Right cardiac atrium (tissue), 5 donors: ENCODE measurements at regions not wholly inside any gene's neighbourhood (a gene's known extent, or its start where the extent isn't known, plus 50 kb on each side); places are given as distances from the start of the nearest gene placed in this dataset.

Experiments used
- ATAC-seq, 2 donors: fragments of 200-7000 bp; cut with Tn5 transposase; one replicate each; pipeline versions ENCODE4 v1.8.0 to v1.9.1; 2020; ENCODE audit warnings: moderate library complexity in 2 of 2, mild to moderate bottlenecking in 1 of 2
- DNase-seq, 3 donors: peaks; one replicate each; pipeline ENCODE4 v3.0.0-alpha.2; 2020
- H3K27ac ChIP-seq: one replicate; pipeline ENCODE4 v1.5.1; 2013; ENCODE audit warnings: mild to moderate bottlenecking, low read length, control low read depth, moderate library complexity
- H3K27me3 ChIP-seq: one replicate; pipeline ENCODE4 v1.6.1; 2013; ENCODE audit not compliant: control insufficient read depth, insufficient read depth
- H3K4me1 ChIP-seq: one replicate; pipeline ENCODE4 v1.6.1; 2013; ENCODE audit warnings: low read length; ENCODE audit not compliant: control insufficient read depth, insufficient read depth
- H3K4me3 ChIP-seq: one replicate; pipeline ENCODE4 v1.5.1; 2013; ENCODE audit warnings: low read length, control low read depth
- H3K9me3 ChIP-seq: one replicate; pipeline ENCODE4 v1.6.1; 2013; ENCODE audit warnings: low read length; ENCODE audit not compliant: control insufficient read depth
- WGBS: extraction: QIAGEN DNeasy Blood & Tissue Kit; methylation state at CpG from one replicate; pipeline ENCODE4 v1.1.7; 2013; 5-methylcytosine and 5-hydroxymethylcytosine counted together
- intact Hi-C, 4 donors: fragments of 100-400 bp; cut with DNase I; formaldehyde crosslinking; loops; one replicate each; pipeline versions ENCODE4 v1.11.0 to v1.14.0; 2022 to 2023
- donor health status: healthy with polysubstance abuse.
- donor health status: DM: no; HTN: yes; CAD: no.
- donor health status: DM: no; HTN: no; CAD: no.
- donor health status: DM: no; HTN: yes; CAD: no; lungs with severe emphysema.
- donor health status: DM: yes; HTN: yes; CAD: no.

- Histone ChIP-seq H3K4me1 (no peaks in the 10 kb centered on the region), H3K4me3 (no peak overlapping the region), H3K9me3 (no peaks in the 10 kb centered on the region), H3K27ac (no peak overlapping the region), H3K27me3 (no peaks in the 10 kb centered on the region)
- ATAC-seq = no peak
- no peak for DNase-seq
- intact Hi-C loops = no loop called here
- WGBS = 92% methylated on average over 3 of the region's 3 CpGs
These were observed 451.7 kb upstream of the ARHGEF26 start for GRCh38 chr3:153669527-153669926.

- intact Hi-C loops = no loop called here
- ATAC-seq = no peak
- Histone ChIP-seq H3K27ac (no peak overlapping the region), H3K27me3 (no peaks in the 10 kb centered on the region), H3K4me3 (no peak overlapping the region), H3K9me3 (no peaks in the 10 kb centered on the region), H3K4me1 (no peaks in the 10 kb centered on the region)
- WGBS = 61% methylated on average over 3 of the region's 3 CpGs
- no peak for DNase-seq
These were observed 450.6 kb upstream of the ARHGEF26 start for GRCh38 chr3:153670577-153670976.

- DNase-seq (no peak), ATAC-seq (no peak)
- no peak overlapping the region for H3K27ac ChIP-seq
- H3K9me3 ChIP-seq = no peaks in the 10 kb centered on the region
- no peaks in the 10 kb centered on the region for H3K27me3 ChIP-seq
- H3K4me3 ChIP-seq = no peak overlapping the region
- no peaks in the 10 kb centered on the region for H3K4me1 ChIP-seq
- WGBS = 83% methylated on average over 2 of the region's 2 CpGs
- intact Hi-C loops = no loop called here
These were observed 447.3 kb upstream of the ARHGEF26 start for GRCh38 chr3:153673853-153674252.

- ATAC-seq (no peak), DNase-seq (no peak)
- H3K4me3 ChIP-seq = no peak overlapping the region
- H3K27ac ChIP-seq = no peak overlapping the region
- intact Hi-C loops = no loop called here
- no peaks in the 10 kb centered on the region for H3K4me1 ChIP-seq
- no peaks in the 10 kb centered on the region for H3K9me3 ChIP-seq
- H3K27me3 ChIP-seq = no peaks in the 10 kb centered on the region
These were observed 441.5 kb upstream of the ARHGEF26 start for GRCh38 chr3:153679714-153680113.

GRCh38 chr3:153680526-153680925, 440.7 kb upstream of the ARHGEF26 start:
- Histone ChIP-seq H3K27ac (no peak overlapping the region), H3K4me3 (no peak overlapping the region), H3K4me1 (no peaks in the 10 kb centered on the region), H3K9me3 (no peaks in the 10 kb centered on the region), H3K27me3 (no peaks in the 10 kb centered on the region)
- intact Hi-C loops = no loop called here
- no peak for DNase-seq
- ATAC-seq = no peak
- WGBS = 86% methylated on average over 1 of the region's 1 CpG

GRCh38 chr3:153681057-153681456, 440.1 kb upstream of the ARHGEF26 start:
- intact Hi-C loops = no loop called here
- Histone ChIP-seq H3K4me3 (no peak overlapping the region), H3K27me3 (no peaks in the 10 kb centered on the region), H3K9me3 (no peaks in the 10 kb centered on the region), H3K4me1 (no peaks in the 10 kb centered on the region), H3K27ac (no peak overlapping the region)
- ATAC-seq (no peak), DNase-seq (no peak)
- WGBS = 84% methylated on average over 1 of the region's 1 CpG

GRCh38 chr3:153688301-153689120, 432.7 kb upstream of the ARHGEF26 start:
- DNase-seq (no peak), ATAC-seq (no peak)
- Histone ChIP-seq H3K27ac (no peak overlapping the region), H3K27me3 (no peaks in the 10 kb centered on the region), H3K9me3 (no peaks in the 10 kb centered on the region), H3K4me3 (no peak overlapping the region), H3K4me1 (no peaks in the 10 kb centered on the region)
- intact Hi-C loops = no loop called here
- 82% methylated on average over 3 of the region's 3 CpGs for WGBS

- no peaks in the 10 kb centered on the region for H3K9me3 ChIP-seq
- 83% methylated on average over 3 of the region's 3 CpGs for WGBS
- H3K4me1 ChIP-seq = no peaks in the 10 kb centered on the region
- intact Hi-C loops = no loop called here
- H3K27me3 ChIP-seq = no peaks in the 10 kb centered on the region
- no peak overlapping the region for H3K4me3 ChIP-seq
- no peak for DNase-seq
- no peak overlapping the region for H3K27ac ChIP-seq
- ATAC-seq = no peak
These were observed 428.0 kb upstream of the ARHGEF26 start for GRCh38 chr3:153693207-153693606.

- no peak for ATAC-seq
- intact Hi-C loops = no loop called here
- no peaks in the 10 kb centered on the region for H3K27me3 ChIP-seq
- no peaks in the 10 kb centered on the region for H3K4me1 ChIP-seq
- no peak overlapping the region for H3K4me3 ChIP-seq
- no peak for DNase-seq
- no peak overlapping the region for H3K27ac ChIP-seq
- no peaks in the 10 kb centered on the region for H3K9me3 ChIP-seq
These were observed 419.1 kb upstream of the ARHGEF26 start for GRCh38 chr3:153702106-153702505.

- ATAC-seq = no peak
- intact Hi-C loops = no loop called here
- H3K27me3 ChIP-seq = no peaks in the 10 kb centered on the region
- H3K4me3 ChIP-seq = no peak overlapping the region
- H3K9me3 ChIP-seq = no peaks in the 10 kb centered on the region
- DNase-seq = no peak
- no peak overlapping the region for H3K27ac ChIP-seq
- H3K4me1 ChIP-seq = no peaks in the 10 kb centered on the region
- WGBS = 86% methylated on average over 1 of the region's 1 CpG
These were observed 417.1 kb upstream of the ARHGEF26 start for GRCh38 chr3:153704115-153704514.

GRCh38 chr3:153706706-153707105, 414.5 kb upstream of the ARHGEF26 start:
- no peaks in the 10 kb centered on the region for H3K4me1 ChIP-seq
- WGBS = 63% methylated on average over 1 of the region's 1 CpG
- intact Hi-C loops = no loop called here
- H3K27me3 ChIP-seq = no peaks in the 10 kb centered on the region
- no peak overlapping the region for H3K27ac ChIP-seq
- H3K4me3 ChIP-seq = no peak overlapping the region
- H3K9me3 ChIP-seq = no peaks in the 10 kb centered on the region
- DNase-seq (no peak), ATAC-seq (no peak)

- H3K27me3 ChIP-seq = no peaks in the 10 kb centered on the region
- no peak for ATAC-seq
- WGBS = 68% methylated on average over 4 of the region's 4 CpGs
These were observed 407.2 kb upstream of the ARHGEF26 start for GRCh38 chr3:153714016-153714415.

More at GRCh38 chr3:153714016-153714415, 407.2 kb upstream of the ARHGEF26 start:
- Histone ChIP-seq H3K4me3 (no peak overlapping the region), H3K27ac (no peak overlapping the region), H3K9me3 (no peaks in the 10 kb centered on the region), H3K4me1 (no peaks in the 10 kb centered on the region)
- no peak for DNase-seq
- intact Hi-C loops = no loop called here
